H1 (cell line): ENCODE measurements at regions not wholly inside any gene's neighbourhood (a gene's known extent, or its start where the extent isn't known, plus 50 kb on each side); places are given as distances from the start of the nearest gene placed in this dataset.

ENCODE experiments used
- CTCF ChIA-PET: fragments of 300-600 bp; sonication (Branson Sonifier 250); formaldehyde crosslinking; loops from one replicate; lab custom pipeline; 2021; ENCODE audit not compliant: partially characterized antibody; lab: Charles Lee
- POLR2A ChIA-PET: fragments of 300-600 bp; sonication (Branson Sonifier 250); formaldehyde crosslinking; loops from one replicate; lab custom pipeline; 2021; ENCODE audit warnings: inconsistent platforms; ENCODE audit not compliant: partially characterized antibody; lab: Charles Lee
- DNase-seq, 2 experiments: peaks; one replicate each; pipeline versions ENCODE4 v3.0.0 to v3.0.0-alpha.2; 2010 to 2022; ENCODE audit warnings: low spot score in 2 of 2, low read depth in 1 of 2, mixed read lengths in 1 of 2
- FAIRE-seq: peaks from 2 replicates; lab custom pipeline; 2011; peaks lifted over from hg19 to GRCh38; lab: Jason Lieb, UNC
- H2AFZ ChIP-seq: 2 replicates; pipeline ENCODE4 v1.8.1; 2012; ENCODE audit warnings: low read length, inconsistent platforms
- H2AK5ac ChIP-seq: 2 replicates; pipeline ENCODE4 v1.6.1; 2013; ENCODE audit warnings: low read depth, low read length
- H2BK120ac ChIP-seq: replicated peaks from 2 replicates; pipeline ENCODE3; 2013; ENCODE audit warnings: low read depth, low read length, inconsistent platforms
- H2BK12ac ChIP-seq: 2 replicates; pipeline ENCODE4 v1.6.1; 2013; ENCODE audit warnings: low read depth, low read length
- H2BK15ac ChIP-seq: 2 replicates; pipeline ENCODE4 v1.6.1; 2013; ENCODE audit warnings: low read length
- H2BK20ac ChIP-seq: 2 replicates; pipeline ENCODE4 v1.6.1; 2013; ENCODE audit warnings: low read length
- H2BK5ac ChIP-seq: 2 replicates; pipeline ENCODE4 v1.6.1; 2013; ENCODE audit warnings: low read depth, low read length
- H3K14ac ChIP-seq: 2 replicates; pipeline ENCODE4 v1.6.1; 2013; ENCODE audit warnings: inconsistent platforms; ENCODE audit not compliant: insufficient read length
- H3K18ac ChIP-seq: 2 replicates; pipeline ENCODE4 v1.6.1; 2013; ENCODE audit warnings: low read length; ENCODE audit errors: extremely low read depth
- H3K23ac ChIP-seq: 2 replicates; pipeline ENCODE4 v1.6.1; 2013; ENCODE audit warnings: inconsistent platforms; ENCODE audit not compliant: insufficient read length
- H3K23me2 ChIP-seq: 2 replicates; pipeline ENCODE4 v1.6.1; 2013; ENCODE audit warnings: low read depth, low read length
- H3K27ac ChIP-seq: 2 replicates; pipeline ENCODE4 v1.6.1; 2011; ENCODE audit warnings: low read depth, low read length, inconsistent platforms
- H3K27me3 ChIP-seq, 4 experiments: replicated peaks in 1 of 4; 1 replicate in 1 of 4; 2 replicates in 3 of 4; pipeline versions ENCODE4 v1.6.1 to v1.8.1; 2011 to 2013; ENCODE audit warnings: low read length in 3 of 4, mild to moderate bottlenecking in 3 of 4, inconsistent platforms in 2 of 4, mixed read lengths in 2 of 4, moderate library complexity in 1 of 4; ENCODE audit not compliant: control insufficient read depth in 3 of 4, insufficient read depth in 3 of 4; ENCODE audit errors: extremely low read depth in 1 of 4
- H3K36me3 ChIP-seq, 4 experiments: 2 replicates each; pipeline versions ENCODE4 v1.6.1 to v1.8.1; 2011 to 2013; ENCODE audit warnings: mild to moderate bottlenecking in 4 of 4, low read length in 3 of 4, moderate library complexity in 2 of 4, control low read depth in 1 of 4, inconsistent platforms in 1 of 4; ENCODE audit not compliant: insufficient read depth in 4 of 4, control insufficient read depth in 2 of 4
- H3K4ac ChIP-seq: replicated peaks from 2 replicates; pipeline ENCODE3; 2013; ENCODE audit warnings: low read length, low read depth, mixed read lengths, inconsistent platforms; ENCODE audit not compliant: insufficient read length
- H3K4me1 ChIP-seq, 4 experiments: replicated peaks in 1 of 4; 1 replicate in 1 of 4; 2 replicates in 3 of 4; pipeline versions ENCODE4 v1.6.1 to v1.8.1; 2011 to 2013; ENCODE audit warnings: low read length in 3 of 4, inconsistent platforms in 2 of 4, mixed read lengths in 1 of 4; ENCODE audit not compliant: insufficient read depth in 4 of 4, control insufficient read depth in 3 of 4
- H3K4me2 ChIP-seq, 2 experiments: 2 replicates each; pipeline versions ENCODE4 v1.6.1 to v1.8.1; 2011 to 2013; ENCODE audit warnings: low read depth in 2 of 2, low read length in 2 of 2, control low read depth in 1 of 2, inconsistent platforms in 1 of 2, mild to moderate bottlenecking in 1 of 2; ENCODE audit not compliant: insufficient read depth in 1 of 2
- H3K4me3 ChIP-seq, 4 experiments: fragments of 200-600, 300-600 bp in 1 of 4; sonication (generic), shearing (Covaris generic), sonication (Bioruptor Twin) in 1 of 4; 2 replicates each; pipeline versions ENCODE4 v1.5.1 to v1.8.1; 2011 to 2016; ENCODE audit warnings: low read length in 4 of 4, low read depth in 3 of 4, control low read depth in 2 of 4, inconsistent platforms in 2 of 4, mild to moderate bottlenecking in 2 of 4, mixed read lengths in 1 of 4, moderate library complexity in 1 of 4; ENCODE audit not compliant: insufficient read depth in 2 of 4; ENCODE audit errors: extremely low read depth in 1 of 4
- H3K56ac ChIP-seq: replicated peaks from 2 replicates; pipeline ENCODE3; 2013; ENCODE audit warnings: low read depth, mild to moderate bottlenecking, mixed read lengths, low read length, inconsistent platforms; ENCODE audit not compliant: insufficient read length
- H3K79me1 ChIP-seq: 2 replicates; pipeline ENCODE4 v1.6.1; 2013; ENCODE audit warnings: low read depth, low read length, control low read depth
- H3K79me2 ChIP-seq, 2 experiments: 2 replicates each; pipeline versions ENCODE4 v1.6.1 to v1.8.1; 2012 to 2013; ENCODE audit warnings: low read length in 2 of 2, mild to moderate bottlenecking in 2 of 2, inconsistent platforms in 1 of 2; ENCODE audit not compliant: insufficient read depth in 2 of 2, control insufficient read depth in 1 of 2
- H3K9ac ChIP-seq, 4 experiments: replicated peaks in 1 of 4; 1 replicate in 1 of 4; 2 replicates in 3 of 4; pipeline versions ENCODE4 v1.6.1 to v1.8.1; 2011 to 2013; ENCODE audit warnings: low read depth in 3 of 4, low read length in 3 of 4, control low read depth in 2 of 4, mild to moderate bottlenecking in 2 of 4, moderate library complexity in 2 of 4, inconsistent platforms in 1 of 4; ENCODE audit errors: extremely low read depth in 1 of 4
- H3K9me3 ChIP-seq, 2 experiments: 2 replicates each; pipeline versions ENCODE4 v1.6.1 to v1.8.1; 2012 to 2013; ENCODE audit warnings: mild to moderate bottlenecking in 2 of 2, moderate library complexity in 2 of 2, control low read depth in 1 of 2, inconsistent platforms in 1 of 2, low read depth in 1 of 2, low read length in 1 of 2, mixed read lengths in 1 of 2; ENCODE audit not compliant: insufficient read depth in 2 of 2
- H4K20me1 ChIP-seq, 2 experiments: replicated peaks in 1 of 2; 2 replicates each; pipeline versions ENCODE3 to v1.8.1; 2011 to 2013; ENCODE audit warnings: inconsistent platforms in 2 of 2, low read length in 2 of 2, mild to moderate bottlenecking in 1 of 2; ENCODE audit not compliant: insufficient read depth in 2 of 2, control insufficient read depth in 1 of 2
- H4K5ac ChIP-seq: 2 replicates; pipeline ENCODE4 v1.6.1; 2013; ENCODE audit warnings: low read length, low read depth, mixed read lengths, inconsistent platforms; ENCODE audit not compliant: insufficient read length
- H4K8ac ChIP-seq: 2 replicates; pipeline ENCODE4 v1.8.0; 2013; ENCODE audit warnings: mild to moderate bottlenecking, moderate library complexity, low read length, inconsistent platforms; ENCODE audit not compliant: insufficient read depth; ENCODE audit errors: extremely low read depth
- H4K91ac ChIP-seq: replicated peaks from 2 replicates; pipeline ENCODE3; 2013; ENCODE audit warnings: low read length, mixed read lengths, inconsistent platforms; ENCODE audit not compliant: insufficient read length
- CEBPB ChIP-seq: IDR thresholded peaks from 2 replicates; pipeline ENCODE4 v1.6.1; 2012; ENCODE audit warnings: low read depth, low read length
- HDAC6 ChIP-seq: IDR thresholded peaks from one replicate; pipeline ENCODE4 v1.7.1; 2012; ENCODE audit warnings: low read depth, mild to moderate bottlenecking, inconsistent platforms, low read length, moderate library complexity
- SIRT6 ChIP-seq: IDR thresholded peaks from one replicate; pipeline ENCODE4 v1.7.1; 2012; ENCODE audit warnings: low read length, inconsistent platforms
- SP1 ChIP-seq: IDR thresholded peaks from 2 replicates; pipeline ENCODE4 v1.6.1; 2011; ENCODE audit warnings: low read depth, low read length
- WGBS, 2 experiments: shearing (Covaris generic) in 1 of 2; methylation state at CpG; one replicate each; pipeline versions ENCODE4 v1.1.6 to v1.1.7; 2013 to 2015; ENCODE audit warnings: low lambda C conversion rate in 2 of 2, mixed read lengths in 2 of 2, inconsistent platforms in 1 of 2, low coverage in 1 of 2, missing lambda C conversion rate in 1 of 2; ENCODE audit not compliant: insufficient replicate concordance in 2 of 2, insufficient coverage in 1 of 2, insufficient read length in 1 of 2; ENCODE audit errors: extremely low coverage in 1 of 2, missing lambda C conversion rate in 1 of 2; 5-methylcytosine and 5-hydroxymethylcytosine counted together

DNA sequence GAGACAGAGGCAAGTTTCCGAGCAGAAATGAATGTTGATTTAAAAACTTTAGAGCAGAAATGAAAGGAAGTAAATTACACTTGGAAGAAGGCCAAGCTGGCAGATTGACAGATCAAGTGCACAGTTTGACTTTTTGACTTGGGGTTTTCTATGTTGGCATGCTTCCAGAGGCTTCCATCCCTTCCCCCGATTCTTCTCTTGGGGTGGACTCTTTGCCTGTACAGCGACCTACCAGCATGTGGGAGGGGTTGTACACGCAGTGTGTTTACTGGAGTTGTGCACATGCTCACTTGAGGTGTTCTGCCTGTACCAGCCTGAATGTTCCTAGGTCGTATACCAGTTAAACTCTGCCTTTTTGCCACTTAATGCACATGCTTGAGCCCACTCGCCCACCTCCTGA lies 701.5 kb upstream of the GBE1 start:
- Histone ChIP-seq H3K4me2 (no peak overlapping the region), H2BK5ac (0 out of 2 replicates have a peak overlapping the region, but pooled peaks have one; percentile 17), H3K27me3 (no peaks in the 10 kb centered on the region), H3K56ac (no peak overlapping the region), H2AFZ (no peak overlapping the region), H4K5ac (no peak overlapping the region), H3K27ac (no peak overlapping the region), H3K4me3 (no peak overlapping the region), H4K91ac (no peak overlapping the region), H3K18ac (no peak overlapping the region), H4K20me1 (no peaks in the 10 kb centered on the region), H3K79me1 (no peaks in the 10 kb centered on the region), H2BK15ac (no peak overlapping the region), H3K23ac (no peak overlapping the region), H3K79me2 (no peaks in the 10 kb centered on the region), H3K4me1 (no peaks in the 10 kb centered on the region), H3K23me2 (no peaks in the 10 kb centered on the region; the same call in 1 of the 2 replicates), H3K9me3 (no peaks in the 10 kb centered on the region; a peak in 1 of 4 replicates), H2BK120ac (peak overlapping the region; percentile 83), H3K4ac (no peak overlapping the region), H3K36me3 (no peaks in the 10 kb centered on the region), H2AK5ac (no peak overlapping the region), H3K14ac (no peak overlapping the region), H2BK12ac (no peak overlapping the region; the same call in 1 of the 2 replicates), H3K9ac (no peak overlapping the region), H4K8ac (no peak overlapping the region), H2BK20ac (no peak overlapping the region)
- WGBS, 2 experiments = 91% methylated on average over 6 of the region's 6 CpGs; no CpG with 5 or more reads in 1 of the 2 experiments
- DNase-seq = no peak
- TF ChIP-seq SP1 (no peak), HDAC6 (no peak), CEBPB (no peak), SIRT6 (no peak)
- ChIA-PET CTCF (interaction anchor here (0.6 to 0.7 kb wide), 3 partner anchors 10 to 222 kb away, joined by 3 to 5 read pairs (median 3); no protein-coding TSS in a partner anchor), POLR2A (no interaction called here)
- no peak for FAIRE-seq
